A172 (cell line): ENCODE measurements at regions not wholly inside any gene's neighbourhood (a gene's known extent, or its start where the extent isn't known, plus 50 kb on each side); places are given as distances from the start of the nearest gene placed in this dataset.

Source experiments
- DNase-seq: peaks from one replicate; pipeline ENCODE4 v3.0.0-alpha.2; 2015; ENCODE audit warnings: low spot score

- no peak for DNase-seq
Measured at GRCh38 chr2:45141883-45142866, 132.9 kb upstream of the SIX2 start.

- no peak for DNase-seq
Measured at GRCh38 chr2:45140675-45141074, 131.4 kb upstream of the SIX2 start.

- DNase-seq = no peak
Measured at GRCh38 chr2:45138904-45139303, 129.7 kb upstream of the SIX2 start.

GRCh38 chr2:45137966-45138695, 128.9 kb upstream of the SIX2 start:
- no peak for DNase-seq

GRCh38 chr2:45134726-45135125, 125.5 kb upstream of the SIX2 start:
- DNase-seq = no peak

GRCh38 chr2:45134014-45134413, 124.8 kb upstream of the SIX2 start:
- no peak for DNase-seq

GRCh38 chr2:45132551-45132950, 123.3 kb upstream of the SIX2 start:
- DNase-seq = no peak

GRCh38 chr2:45131587-45131986, 122.3 kb upstream of the SIX2 start:
- peak; percentile 85 for DNase-seq

- DNase-seq = no peak
Measured at GRCh38 chr2:45130736-45131135, 121.5 kb upstream of the SIX2 start.

- peak; percentile 98 for DNase-seq
Measured at GRCh38 chr2:45128580-45128997, 119.3 kb upstream of the SIX2 start.

- DNase-seq = no peak
Measured at GRCh38 chr2:45127891-45128290, 118.6 kb upstream of the SIX2 start.

GRCh38 chr2:45127321-45127720, 118.1 kb upstream of the SIX2 start:
- DNase-seq = no peak

- DNase-seq = no peak
Measured at GRCh38 chr2:45125232-45125631, 116.0 kb upstream of the SIX2 start.

- no peak for DNase-seq
Measured at GRCh38 chr2:45124456-45124855, 115.2 kb upstream of the SIX2 start.

GRCh38 chr2:45123521-45124191, 114.4 kb upstream of the SIX2 start:
- no peak for DNase-seq

GRCh38 chr2:45123065-45123464, 113.8 kb upstream of the SIX2 start:
- no peak for DNase-seq

- DNase-seq = no peak
Measured at GRCh38 chr2:45121236-45121927, 112.1 kb upstream of the SIX2 start.

GRCh38 chr2:45120546-45120945, 111.3 kb upstream of the SIX2 start:
- DNase-seq = peak; percentile 13

GRCh38 chr2:45119855-45120254, 110.6 kb upstream of the SIX2 start:
- DNase-seq = peak; percentile 93

- peak; percentile 59 for DNase-seq
Measured at GRCh38 chr2:45119038-45119437, 109.8 kb upstream of the SIX2 start.

GRCh38 chr2:45117383-45117782, 108.1 kb upstream of the SIX2 start:
- DNase-seq = no peak

- DNase-seq = no peak
Measured at GRCh38 chr2:45115181-45115580, 105.9 kb upstream of the SIX2 start.
